HG03175 (cell line): ENCODE measurements at regions not wholly inside any gene's neighbourhood (a gene's known extent, or its start where the extent isn't known, plus 50 kb on each side); places are given as distances from the start of the nearest gene placed in this dataset.
"Not testable (repeated sequence)": the region's sequence is repeated elsewhere in the genome, so short reads cannot be mapped to it uniquely, and the experiment has no call there.

Source experiments
- ATAC-seq: cut with Tn5 transposase; IDR thresholded peaks from one replicate; pipeline ENCODE4 v1.9.1; 2021; ENCODE audit warnings: mild to moderate bottlenecking, moderate library complexity; ENCODE audit not compliant: unreplicated experiment

DNA sequence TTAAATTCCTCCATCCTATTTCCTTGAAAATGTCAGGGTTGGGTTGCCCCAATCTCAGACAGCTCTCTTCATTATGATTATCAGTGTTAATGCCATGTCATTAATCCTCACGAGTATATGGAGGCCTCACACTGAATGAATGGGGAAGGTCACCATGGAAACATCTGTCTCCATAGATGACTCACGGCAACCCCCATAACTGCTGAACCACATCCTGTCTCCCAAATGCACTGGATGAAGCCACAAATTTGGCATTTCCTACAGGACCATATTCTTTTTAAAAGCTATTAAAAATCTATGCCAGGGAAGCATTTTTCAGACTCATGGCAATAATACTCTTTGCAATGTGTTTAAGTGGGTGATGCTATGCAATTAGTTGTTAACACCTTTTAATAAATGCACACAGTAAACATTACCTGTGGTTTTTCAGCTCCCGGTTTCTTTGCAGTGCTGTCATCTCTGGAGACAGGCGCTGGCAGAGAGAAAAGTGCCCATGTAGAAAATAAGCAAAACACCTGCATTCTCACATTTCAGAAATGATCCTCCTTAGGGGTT is 80.1 kb upstream of the PTPRK start:
- ATAC-seq, result peak; percentile 79

GRCh38 chr6:128599036-128599435 is 78.6 kb upstream of the PTPRK start:
- ATAC-seq, result no peak

DNA sequence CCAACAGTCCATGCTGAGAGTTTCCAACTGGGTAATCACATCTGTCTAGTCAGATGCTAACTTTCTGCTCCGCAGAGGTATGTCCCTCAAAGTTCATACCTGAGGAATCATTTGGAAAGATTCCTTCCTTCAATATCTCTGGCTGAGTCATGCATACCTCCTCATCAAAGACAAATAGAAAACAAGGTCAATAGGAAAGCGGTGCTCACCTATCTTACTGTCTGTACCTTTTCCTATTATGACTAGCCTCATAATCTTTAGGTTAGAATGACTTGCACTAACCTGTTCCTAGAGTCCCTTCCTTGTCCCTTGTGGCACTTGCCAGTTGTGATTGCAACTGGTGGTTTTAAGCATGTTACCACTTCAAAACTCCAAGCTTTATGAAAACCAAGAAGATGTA is 78.2 kb upstream of the PTPRK start:
- ATAC-seq, result no peak

DNA sequence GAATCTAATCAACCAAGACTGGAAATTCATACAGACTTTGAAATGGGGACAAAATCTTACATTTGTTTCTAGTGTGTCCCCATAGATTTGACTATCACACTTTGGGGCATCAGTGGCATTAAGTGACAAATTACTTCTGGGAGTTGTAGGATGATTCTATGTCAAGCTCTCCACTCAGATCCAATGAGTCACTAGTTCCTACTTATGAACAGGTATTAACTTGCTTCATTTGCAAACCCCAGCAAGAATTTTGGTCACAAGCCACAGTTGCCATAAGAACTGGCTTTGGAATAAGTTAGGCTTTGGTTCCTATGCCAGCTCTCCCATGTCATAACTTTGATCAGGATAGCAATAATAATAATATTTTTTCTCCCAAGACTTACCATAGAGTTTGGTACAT is 77.6 kb upstream of the PTPRK start:
- ATAC-seq, result no peak

DNA sequence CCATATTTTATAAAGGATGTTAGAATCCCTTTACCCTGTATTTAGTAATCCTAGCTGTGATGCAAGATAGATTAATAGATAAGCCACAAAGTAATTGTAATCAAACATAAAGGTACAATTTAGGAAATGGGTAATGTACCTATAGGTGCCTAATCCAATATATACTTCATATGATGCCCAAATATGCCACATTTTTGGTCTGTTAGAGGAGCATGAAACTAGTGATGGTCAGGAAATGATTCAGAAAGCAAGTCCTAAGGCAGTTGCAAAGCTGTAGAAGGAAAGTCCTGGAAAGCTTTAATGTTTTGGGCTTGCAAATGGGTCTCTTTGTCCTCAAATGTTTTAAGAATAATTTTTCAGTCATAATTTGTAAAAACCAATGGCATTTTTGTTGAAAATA is 76.6 kb upstream of the PTPRK start:
- ATAC-seq, result no peak

DNA sequence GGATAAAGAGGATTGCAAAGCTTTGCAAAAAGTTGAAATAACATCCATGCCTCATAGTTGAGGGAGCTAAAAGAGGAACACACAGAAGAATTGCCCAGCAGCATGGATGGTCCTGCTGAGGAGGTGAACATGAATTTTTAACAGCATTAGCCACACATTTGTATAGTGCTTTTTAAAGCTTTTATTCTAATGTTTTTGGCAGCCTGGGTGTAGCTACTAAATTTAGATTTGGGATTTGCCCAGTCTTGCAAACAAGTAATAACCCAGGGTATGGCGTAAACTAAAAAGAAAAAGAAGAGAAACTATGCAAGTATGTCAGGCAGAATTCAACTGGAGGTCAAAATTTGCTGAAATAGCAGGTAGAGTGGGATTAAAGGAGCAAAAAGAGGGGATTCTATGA is 75.1 kb upstream of the PTPRK start:
- no peak for ATAC-seq

GRCh38 chr6:128586095-128586494 is 65.7 kb upstream of the PTPRK start:
- no peak for ATAC-seq

DNA sequence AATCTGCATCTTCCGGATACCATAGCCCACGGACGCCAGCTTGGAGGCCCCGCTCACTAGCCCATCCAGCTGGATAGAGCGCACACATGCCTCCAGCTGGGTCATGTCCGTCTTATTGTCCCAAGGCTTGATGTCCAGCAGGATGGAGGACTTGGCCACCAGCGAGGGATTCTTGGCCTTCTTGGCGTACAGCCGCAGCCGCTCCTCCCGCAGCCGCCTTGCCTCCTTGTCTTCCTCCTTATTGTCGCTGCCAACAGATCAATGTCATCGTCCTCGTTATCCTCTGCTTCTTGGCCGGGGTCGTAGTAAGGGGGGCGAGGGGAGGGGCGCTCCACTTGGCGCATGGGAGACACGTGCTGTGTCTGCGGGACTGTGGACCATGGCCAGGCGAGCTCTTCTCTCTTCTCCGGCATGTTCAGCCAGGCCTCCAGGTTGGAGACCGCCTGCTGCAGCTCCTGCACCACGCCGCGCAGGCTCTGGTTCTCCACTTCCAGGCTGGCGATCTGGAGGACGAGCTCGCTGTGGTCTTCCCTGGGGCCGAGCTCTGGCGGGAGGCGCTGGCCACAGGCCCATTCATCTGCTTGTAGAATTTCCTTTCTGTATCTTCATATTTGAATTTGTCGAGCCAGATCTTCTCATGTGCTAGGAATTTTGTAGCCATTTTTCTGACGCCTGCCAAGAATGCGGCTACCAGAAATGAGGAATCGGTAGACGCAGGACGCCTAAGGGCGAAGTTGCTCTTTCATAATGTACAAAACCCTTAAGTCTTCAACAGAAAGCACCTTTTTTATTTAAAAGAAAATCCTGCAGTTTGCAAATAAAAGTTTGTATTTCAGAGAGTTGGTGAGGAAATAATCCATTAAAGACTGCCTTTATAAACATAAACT is 60.1 kb upstream of the PTPRK start:
- ATAC-seq, result no peak

- ATAC-seq, result not testable (repeated sequence)
Measured at GRCh38 chr6:128575254-128575653, 54.9 kb upstream of the PTPRK start.

- no peak for ATAC-seq
Measured at GRCh38 chr6:128574402-128574801, 54.0 kb upstream of the PTPRK start.

- ATAC-seq, result no peak
Measured at GRCh38 chr6:128573036-128573435, 52.6 kb upstream of the PTPRK start.

- ATAC-seq, result no peak
Measured at GRCh38 chr6:128572294-128572693, 51.9 kb upstream of the PTPRK start.

DNA sequence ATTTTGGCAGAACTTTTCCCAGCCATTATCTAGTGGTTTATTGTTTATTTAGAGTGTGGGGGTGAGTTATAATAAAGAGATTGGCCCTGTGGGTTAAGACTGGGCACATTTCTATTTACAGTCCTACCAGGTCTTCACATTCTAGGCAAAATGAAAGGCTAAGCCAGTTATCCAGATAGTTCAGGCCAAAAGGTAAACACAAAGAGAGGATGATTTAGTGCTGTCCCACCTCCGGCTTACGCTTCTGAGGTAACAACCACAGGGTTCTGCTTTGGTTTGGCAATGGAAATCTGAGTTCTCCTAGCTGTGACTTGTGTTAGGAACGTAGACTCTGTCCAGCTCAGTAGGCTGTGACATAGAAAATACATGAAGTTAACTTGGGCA is 50.3 kb upstream of the PTPRK start:
- no peak for ATAC-seq

DNA sequence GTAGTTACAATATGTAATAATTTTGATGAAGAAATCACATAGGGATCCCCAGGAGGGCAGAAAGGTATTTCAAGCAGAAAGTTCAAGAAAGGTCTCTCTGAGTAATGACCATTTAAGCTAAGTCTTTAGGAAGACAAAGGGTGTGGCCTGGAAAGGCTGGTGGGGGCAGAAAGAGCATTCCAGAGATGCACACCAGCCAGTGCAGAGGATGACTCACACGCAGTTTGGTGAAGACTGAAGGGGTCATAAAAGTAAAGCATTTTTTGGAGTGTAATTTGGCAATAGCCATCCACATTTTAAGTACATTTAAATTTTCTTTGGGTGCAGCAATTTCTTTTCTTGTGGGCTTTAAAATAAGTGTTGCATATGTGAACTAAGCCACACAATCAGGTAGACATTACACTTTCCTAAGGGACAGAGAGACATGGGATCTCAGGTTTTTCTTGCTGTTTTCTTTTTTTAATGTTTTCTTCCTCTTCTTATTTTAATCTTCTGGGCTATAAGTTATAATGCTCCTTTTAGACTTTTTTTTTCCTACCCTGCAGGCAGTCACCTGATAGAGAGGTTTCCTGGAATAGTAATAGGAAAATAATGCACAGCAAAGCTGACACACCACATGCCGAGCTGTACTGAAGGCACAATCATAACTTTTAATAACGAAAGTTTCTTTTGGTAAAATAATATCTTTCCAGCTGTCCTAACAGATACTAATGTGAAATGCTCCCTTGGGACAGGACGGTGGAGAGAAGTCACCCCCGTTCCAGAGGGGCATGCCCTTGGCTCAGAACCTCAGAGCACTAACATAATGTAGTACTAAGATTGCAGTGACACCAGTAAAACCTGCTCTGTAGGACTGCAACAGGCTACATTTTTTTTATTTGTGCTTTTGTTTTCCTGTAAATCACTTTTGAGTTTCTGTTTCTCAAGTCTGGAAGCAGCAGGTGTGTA is 49.6 kb upstream of the PTPRK start:
- no peak for ATAC-seq
